ENCODE measurements at regions not wholly inside any gene's neighbourhood (a gene's known extent, or its start where the extent isn't known, plus 50 kb on each side); places are given as distances from the start of the nearest gene placed in this dataset.

DNA sequence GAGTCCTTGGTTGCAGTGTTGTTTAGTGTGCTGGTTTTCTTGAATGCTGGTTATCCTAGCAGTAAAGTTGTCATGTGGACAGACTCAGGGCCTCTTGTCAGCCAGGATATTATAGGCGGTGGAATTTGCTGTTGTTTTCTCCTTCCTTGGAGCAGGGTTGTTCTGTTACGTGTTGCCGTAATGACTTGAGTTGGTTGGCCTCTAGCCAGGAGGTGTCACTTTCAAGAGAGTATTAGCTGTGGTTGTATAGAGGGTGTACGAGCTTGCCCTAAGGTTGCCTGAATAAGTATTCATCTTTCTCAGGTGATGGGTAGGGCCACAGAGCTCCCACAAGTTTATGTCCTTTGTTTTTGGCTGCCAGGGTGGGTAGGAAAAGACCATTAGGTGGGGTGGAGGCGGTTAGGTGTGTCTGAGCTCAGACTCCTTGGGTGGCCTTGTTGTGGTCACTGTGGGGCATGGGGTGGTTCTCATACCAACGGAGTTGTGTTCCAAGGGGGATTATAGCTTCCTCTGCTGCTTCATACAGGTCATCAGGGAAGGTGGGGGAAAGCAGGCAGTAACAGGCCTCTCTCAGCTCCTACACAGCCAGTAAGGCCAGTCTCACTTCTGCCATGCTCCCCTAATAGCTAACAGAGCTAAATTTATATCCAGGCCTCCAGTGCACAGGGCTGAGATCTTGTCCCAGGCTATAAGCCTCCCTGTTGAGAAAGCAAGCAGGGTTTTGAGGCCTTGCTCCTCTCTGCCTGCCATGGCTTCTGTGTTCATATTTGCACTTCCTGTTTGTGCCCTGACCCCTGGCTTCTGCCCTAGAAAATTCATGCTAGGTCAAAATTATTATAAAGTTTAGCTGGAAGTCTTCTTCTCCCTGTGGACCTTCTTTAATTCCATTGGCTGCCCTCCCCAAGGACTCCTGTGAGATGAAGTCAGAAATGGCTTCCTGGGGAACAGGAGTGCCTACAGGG, 594.7 kb downstream of the RAPGEF2 start:
- H3K9ac ChIP-seq (ENCODE audit: control insufficient read depth, extremely low read depth, insufficient read depth, low read length) = no peak overlapping the region
- no peaks in the 10 kb centered on the region for H3K4me1 ChIP-seq (ENCODE audit: control insufficient read depth, extremely low read depth, insufficient read depth, low read length)
- peaks cover 4% of the 10 kb centered on the region for H3K79me2 ChIP-seq (ENCODE audit: control insufficient read depth, insufficient read depth, low read length)
- FAIRE-seq = no peak
- H3K4me2 ChIP-seq (ENCODE audit: control insufficient read depth, extremely low read depth, insufficient read depth, low read depth, low read length) = no peak overlapping the region
- H3K36me3 ChIP-seq (ENCODE audit: control insufficient read depth in 2 of 2, extremely low read depth in 1 of 2, insufficient read depth in 2 of 2, low read length in 2 of 2) = no peaks in the 10 kb centered on the region
- no peaks in the 10 kb centered on the region for H3K27me3 ChIP-seq (ENCODE audit: control insufficient read depth, extremely low read depth, insufficient read depth, low read length)
- H3K27ac ChIP-seq (ENCODE audit: control insufficient read depth, insufficient read depth, low read length) = no peak overlapping the region
- DNase-seq (ENCODE audit: low read depth, low spot score) = no peak
- no peak overlapping the region for H2AFZ ChIP-seq (ENCODE audit: control insufficient read depth, low read length)
- H3K9me1 ChIP-seq (ENCODE audit: control insufficient read depth, extremely low read depth, insufficient read depth, low read length) = no peaks in the 10 kb centered on the region
- no peaks in the 10 kb centered on the region for H4K20me1 ChIP-seq (ENCODE audit: control insufficient read depth, extremely low read depth, insufficient read depth, low read length)
- dilution Hi-C loops (cut with MboI; ENCODE audit: extremely low pct_ligation_motif_present, low sequenced_read_pairs) = no loop called here
- H3K4me3 ChIP-seq (ENCODE audit: control insufficient read depth in 2 of 3, extremely low read depth in 1 of 3, insufficient read depth in 2 of 3, low read depth in 1 of 3, low read length in 3 of 3) = no peak overlapping the region
- TF ChIP-seq EZH2 (IDR thresholded peaks at IDR 0.05; ENCODE audit: low read length) (no peak), CTCF (optimal IDR thresholded peaks at IDR 0.05 in 1 of 3, IDR thresholded peaks at IDR 0.05 in 1 of 3, conservative IDR thresholded peaks at IDR 0.05 in 1 of 3; ENCODE audit: extremely low read depth in 1 of 3, insufficient read depth in 2 of 3, low read length in 3 of 3) (no peak)
- H3K9me3 ChIP-seq (ENCODE audit: control insufficient read depth, low read depth, low read length) = no peaks in the 10 kb centered on the region

DNA sequence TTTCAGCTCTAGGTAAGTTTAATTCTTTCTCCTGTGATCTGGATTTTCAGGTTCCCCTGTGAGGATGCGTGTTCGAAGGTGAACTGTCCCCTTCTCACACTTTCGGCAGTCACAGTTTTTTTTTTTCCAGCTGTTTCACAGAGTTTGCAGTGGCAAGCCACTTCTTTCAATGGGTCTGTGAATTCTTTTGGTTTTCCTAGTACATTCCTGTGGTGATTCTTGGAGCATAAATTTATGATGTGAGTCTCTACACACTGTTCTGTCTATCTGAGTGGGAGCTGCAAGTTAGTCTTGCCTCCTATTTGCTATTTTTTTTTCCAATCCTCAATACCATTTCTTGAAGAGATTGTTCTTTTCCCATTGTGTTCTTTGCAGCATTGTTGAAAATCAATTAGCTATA, 595.5 kb downstream of the RAPGEF2 start:
- Histone ChIP-seq H3K4me3 (ENCODE audit: control insufficient read depth in 2 of 3, extremely low read depth in 1 of 3, insufficient read depth in 2 of 3, low read depth in 1 of 3, low read length in 3 of 3) (no peak overlapping the region), H3K79me2 (ENCODE audit: control insufficient read depth, insufficient read depth, low read length) (peaks cover 4% of the 10 kb centered on the region), H3K9me3 (ENCODE audit: control insufficient read depth, low read depth, low read length) (no peaks in the 10 kb centered on the region), H3K36me3 (ENCODE audit: control insufficient read depth in 2 of 2, extremely low read depth in 1 of 2, insufficient read depth in 2 of 2, low read length in 2 of 2) (no peaks in the 10 kb centered on the region), H3K9me1 (ENCODE audit: control insufficient read depth, extremely low read depth, insufficient read depth, low read length) (no peaks in the 10 kb centered on the region), H3K9ac (ENCODE audit: control insufficient read depth, extremely low read depth, insufficient read depth, low read length) (no peak overlapping the region), H3K27ac (ENCODE audit: control insufficient read depth, insufficient read depth, low read length) (no peak overlapping the region), H3K4me2 (ENCODE audit: control insufficient read depth, extremely low read depth, insufficient read depth, low read depth, low read length) (no peak overlapping the region), H3K27me3 (ENCODE audit: control insufficient read depth, extremely low read depth, insufficient read depth, low read length) (no peaks in the 10 kb centered on the region), H4K20me1 (ENCODE audit: control insufficient read depth, extremely low read depth, insufficient read depth, low read length) (no peaks in the 10 kb centered on the region), H2AFZ (ENCODE audit: control insufficient read depth, low read length) (no peak overlapping the region), H3K4me1 (ENCODE audit: control insufficient read depth, extremely low read depth, insufficient read depth, low read length) (no peaks in the 10 kb centered on the region)
- TF ChIP-seq CTCF (optimal IDR thresholded peaks at IDR 0.05 in 1 of 3, IDR thresholded peaks at IDR 0.05 in 1 of 3, conservative IDR thresholded peaks at IDR 0.05 in 1 of 3; ENCODE audit: extremely low read depth in 1 of 3, insufficient read depth in 2 of 3, low read length in 3 of 3) (no peak), EZH2 (IDR thresholded peaks at IDR 0.05; ENCODE audit: low read length) (no peak)
- FAIRE-seq (no peak), DNase-seq (ENCODE audit: low read depth, low spot score) (no peak)
- dilution Hi-C loops (cut with MboI; ENCODE audit: extremely low pct_ligation_motif_present, low sequenced_read_pairs) = no loop called here

Measured in keratinocyte (primary cell).